CD14-positive monocyte (primary cell): ENCODE measurements at regions not wholly inside any gene's neighbourhood (a gene's known extent, or its start where the extent isn't known, plus 50 kb on each side); places are given as distances from the start of the nearest gene placed in this dataset.

Experiments used
- DNase-seq, 3 donors: peaks; one replicate each; pipeline ENCODE4 v3.0.0-alpha.2; 2011 to 2022
- H2AFZ ChIP-seq: 2 replicates; pipeline ENCODE4 v1.6.0; 2012; ENCODE audit warnings: mild to moderate bottlenecking, low read depth, low read length, inconsistent platforms; ENCODE audit not compliant: insufficient read depth, poor library complexity, severe bottlenecking
- H3K27ac ChIP-seq, 2 donors: 1 replicate in 1 of 2; 2 replicates in 1 of 2; pipeline ENCODE4 v1.5.1; 2012 to 2013; ENCODE audit warnings: low read length in 2 of 2, control low read depth in 1 of 2, inconsistent platforms in 1 of 2, low read depth in 1 of 2, mild to moderate bottlenecking in 1 of 2
- H3K27me3 ChIP-seq, 2 donors: one replicate each; pipeline versions ENCODE4 v1.6.0 to v1.6.1; 2011 to 2013; ENCODE audit warnings: low read length in 2 of 2; ENCODE audit not compliant: control insufficient read depth in 2 of 2, insufficient read depth in 2 of 2
- H3K36me3 ChIP-seq, 2 donors: replicated peaks in 1 of 2; 1 replicate in 1 of 2; 2 replicates in 1 of 2; pipeline versions ENCODE4 v1.5.1 to v1.6.1; 2012 to 2013; ENCODE audit warnings: low read length in 2 of 2, control low read depth in 1 of 2, inconsistent platforms in 1 of 2, mild to moderate bottlenecking in 1 of 2; ENCODE audit not compliant: insufficient read depth in 2 of 2, control insufficient read depth in 1 of 2
- H3K4me1 ChIP-seq, 2 donors: 1 replicate in 1 of 2; 2 replicates in 1 of 2; pipeline versions ENCODE4 v1.5.1 to v1.6.1; 2012 to 2013; ENCODE audit warnings: low read length in 2 of 2, control low read depth in 1 of 2, inconsistent platforms in 1 of 2, mild to moderate bottlenecking in 1 of 2, moderate library complexity in 1 of 2; ENCODE audit not compliant: insufficient read depth in 2 of 2, control insufficient read depth in 1 of 2
- H3K4me2 ChIP-seq: replicated peaks from 2 replicates; pipeline ENCODE3; 2012; ENCODE audit warnings: low read length, moderate library complexity, mild to moderate bottlenecking; ENCODE audit not compliant: poor library complexity, severe bottlenecking; ENCODE audit errors: extremely low read depth
- H3K4me3 ChIP-seq, 3 experiments: fragments of 200-600 bp in 1 of 3; sonication (generic) in 1 of 3; replicated peaks in 1 of 3; 1 replicate in 2 of 3; 2 replicates in 1 of 3; pipeline ENCODE4 v1.5.1; 2011 to 2013; ENCODE audit warnings: low read length in 3 of 3, mild to moderate bottlenecking in 3 of 3, control low read depth in 2 of 3, low read depth in 2 of 3, inconsistent platforms in 1 of 3, moderate library complexity in 1 of 3
- H3K79me2 ChIP-seq: 2 replicates; pipeline ENCODE4 v1.6.0; 2012; ENCODE audit warnings: mild to moderate bottlenecking, control low read depth, inconsistent platforms, low read length, moderate library complexity; ENCODE audit not compliant: insufficient read depth
- H3K9ac ChIP-seq: 2 replicates; pipeline ENCODE4 v1.6.0; 2017; ENCODE audit warnings: low read length, mild to moderate bottlenecking; ENCODE audit not compliant: insufficient read depth, poor library complexity, severe bottlenecking
- H3K9me3 ChIP-seq, 2 donors: replicated peaks in 1 of 2; 1 replicate in 1 of 2; 2 replicates in 1 of 2; pipeline versions ENCODE4 v1.5.1 to v1.6.1; 2012 to 2013; ENCODE audit warnings: low read length in 2 of 2, control low read depth in 1 of 2; ENCODE audit not compliant: control insufficient read depth in 1 of 2, insufficient read depth in 1 of 2
- H4K20me1 ChIP-seq: 2 replicates; pipeline ENCODE4 v1.6.0; 2012; ENCODE audit warnings: mild to moderate bottlenecking, low read length, control low read depth, moderate library complexity; ENCODE audit not compliant: insufficient read depth
- H3K27ac Mint-ChIP-seq, 7 donors: one replicate each; pipeline ENCODE4 v1.8.0; 2020; ENCODE audit warnings: mild to moderate bottlenecking in 7 of 7, mixed read lengths in 7 of 7, moderate library complexity in 6 of 7, inconsistent platforms in 2 of 7
- H3K27me3 Mint-ChIP-seq, 3 donors: one replicate each; pipeline ENCODE4 v1.8.0; 2021 to 2022; ENCODE audit warnings: low read depth in 3 of 3, mild to moderate bottlenecking in 3 of 3, mixed read lengths in 3 of 3, moderate library complexity in 3 of 3, inconsistent platforms in 1 of 3
- H3K36me3 Mint-ChIP-seq, 2 donors: one replicate each; pipeline ENCODE4 v1.8.0; 2020; ENCODE audit warnings: mixed read lengths in 2 of 2, inconsistent platforms in 1 of 2, mild to moderate bottlenecking in 1 of 2
- H3K4me1 Mint-ChIP-seq: one replicate; pipeline ENCODE4 v1.8.0; 2020; ENCODE audit warnings: mild to moderate bottlenecking, mixed read lengths
- H3K4me3 Mint-ChIP-seq, 2 donors: one replicate each; pipeline ENCODE4 v1.8.0; 2020; ENCODE audit warnings: mild to moderate bottlenecking in 2 of 2, mixed read lengths in 2 of 2, moderate library complexity in 1 of 2
- H3K9me3 Mint-ChIP-seq, 7 donors: one replicate each; pipeline ENCODE4 v1.8.0; 2020 to 2022; ENCODE audit warnings: mixed read lengths in 7 of 7, mild to moderate bottlenecking in 6 of 7, moderate library complexity in 6 of 7, inconsistent platforms in 2 of 7
- intact Hi-C, 2 donors: fragments of 100-400 bp; cut with micrococcal nuclease; formaldehyde crosslinking; loops; one replicate each; pipeline versions ENCODE4 v1.15.0 to v1.15.1; 2023
- TF ChIP-seq, protein P1 (sequence below): fragments of 200-600 bp; IDR thresholded peaks from one replicate; pipeline ENCODE4 v1.8.0; 2022; ENCODE audit warnings: antibody characterized with exemption, mild to moderate bottlenecking

DNA sequence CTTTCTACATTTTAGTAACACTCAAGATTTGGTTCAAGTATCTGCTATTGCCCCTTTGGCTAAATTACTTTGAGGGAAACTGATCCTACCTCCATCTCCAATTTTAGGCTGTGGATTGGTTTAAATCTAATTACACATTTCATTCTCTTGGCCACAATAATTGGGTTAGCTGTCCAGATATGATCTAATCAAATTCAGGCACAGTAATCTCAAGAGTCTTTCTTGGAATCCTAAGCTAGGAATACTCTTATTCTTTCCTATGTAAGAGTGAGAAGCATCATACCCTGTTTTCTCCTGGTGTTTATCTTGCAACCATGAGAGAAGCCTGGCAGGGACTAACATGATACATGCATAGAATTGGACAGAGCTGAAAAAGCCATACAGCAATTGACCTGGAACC is 300.4 kb upstream of the MARCKS start:
- H3K27ac Mint-ChIP-seq: no peak overlapping the region

DNA sequence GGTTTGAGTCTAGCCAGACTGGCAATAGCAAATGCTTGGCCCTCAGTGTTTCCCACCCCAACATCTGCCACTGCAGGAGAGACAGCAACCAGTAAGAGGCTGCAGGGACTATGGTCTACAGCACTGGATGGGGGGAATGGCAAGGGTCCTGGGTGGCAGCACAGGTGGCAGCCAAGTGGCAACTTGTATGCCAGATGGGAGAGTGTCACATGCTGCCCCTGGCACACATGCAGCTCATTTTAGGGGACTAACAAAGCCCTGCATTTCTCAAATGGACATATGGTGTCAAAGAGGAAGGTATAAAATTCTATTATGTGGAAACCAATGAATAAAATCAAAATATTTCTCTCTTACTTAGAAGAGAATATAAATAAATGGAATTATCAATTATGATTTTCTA is 298.7 kb upstream of the MARCKS start:
- H3K4me3 Mint-ChIP-seq: no peak overlapping the region
- H3K36me3 Mint-ChIP-seq: no peaks in the 10 kb centered on the region
- Histone ChIP-seq H3K4me3 (no peak overlapping the region), H3K79me2 (no peaks in the 10 kb centered on the region), H3K27ac (no peak overlapping the region), H3K4me2 (no peak overlapping the region), H2AFZ (no peak overlapping the region), H3K9me3 (no peaks in the 10 kb centered on the region), H3K36me3 (no peaks in the 10 kb centered on the region), H3K9ac (no peak overlapping the region), H4K20me1 (no peaks in the 10 kb centered on the region), H3K27me3 (no peaks in the 10 kb centered on the region), H3K4me1 (no peaks in the 10 kb centered on the region)
- TF ChIP-seq, protein P1, sequence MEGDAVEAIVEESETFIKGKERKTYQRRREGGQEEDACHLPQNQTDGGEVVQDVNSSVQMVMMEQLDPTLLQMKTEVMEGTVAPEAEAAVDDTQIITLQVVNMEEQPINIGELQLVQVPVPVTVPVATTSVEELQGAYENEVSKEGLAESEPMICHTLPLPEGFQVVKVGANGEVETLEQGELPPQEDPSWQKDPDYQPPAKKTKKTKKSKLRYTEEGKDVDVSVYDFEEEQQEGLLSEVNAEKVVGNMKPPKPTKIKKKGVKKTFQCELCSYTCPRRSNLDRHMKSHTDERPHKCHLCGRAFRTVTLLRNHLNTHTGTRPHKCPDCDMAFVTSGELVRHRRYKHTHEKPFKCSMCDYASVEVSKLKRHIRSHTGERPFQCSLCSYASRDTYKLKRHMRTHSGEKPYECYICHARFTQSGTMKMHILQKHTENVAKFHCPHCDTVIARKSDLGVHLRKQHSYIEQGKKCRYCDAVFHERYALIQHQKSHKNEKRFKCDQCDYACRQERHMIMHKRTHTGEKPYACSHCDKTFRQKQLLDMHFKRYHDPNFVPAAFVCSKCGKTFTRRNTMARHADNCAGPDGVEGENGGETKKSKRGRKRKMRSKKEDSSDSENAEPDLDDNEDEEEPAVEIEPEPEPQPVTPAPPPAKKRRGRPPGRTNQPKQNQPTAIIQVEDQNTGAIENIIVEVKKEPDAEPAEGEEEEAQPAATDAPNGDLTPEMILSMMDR: no peak
- H3K27me3 Mint-ChIP-seq: peaks cover 0 to 4% (median 2%) of the 10 kb centered on the region in 3 donors
- intact Hi-C loops: no loop called here
- no peak overlapping the region for H3K27ac Mint-ChIP-seq
- peaks cover 4% of the 10 kb centered on the region for H3K4me1 Mint-ChIP-seq
- no peak for DNase-seq
- peaks cover 0 to 2% (median 0%) of the 10 kb centered on the region in 7 donors for H3K9me3 Mint-ChIP-seq

More for the DNA sequence above, 300.4 kb upstream of the MARCKS start:
- Mint-ChIP-seq H3K4me3 (no peak overlapping the region), H3K36me3 (no peaks in the 10 kb centered on the region), H3K9me3 (peaks cover 0 to 5% (median 0%) of the 10 kb centered on the region in 7 donors), H3K4me1 (peaks cover 3% of the 10 kb centered on the region), H3K27me3 (peaks cover 0 to 2% (median 0%) of the 10 kb centered on the region in 3 donors)
- intact Hi-C loops: no loop called here
- Histone ChIP-seq H3K4me2 (no peak overlapping the region), H3K4me1 (no peaks in the 10 kb centered on the region), H3K79me2 (no peaks in the 10 kb centered on the region), H2AFZ (no peak overlapping the region), H3K27me3 (no peaks in the 10 kb centered on the region), H3K36me3 (no peaks in the 10 kb centered on the region), H4K20me1 (no peaks in the 10 kb centered on the region), H3K9me3 (no peaks in the 10 kb centered on the region), H3K9ac (no peak overlapping the region), H3K4me3 (no peak overlapping the region), H3K27ac (no peak overlapping the region)
- DNase-seq: no peak
- TF ChIP-seq, protein P1: no peak
